ENCODE measurements at regions not wholly inside any gene's neighbourhood (a gene's known extent, or its start where the extent isn't known, plus 50 kb on each side); places are given as distances from the start of the nearest gene placed in this dataset.
"Not testable (repeated sequence)": the region's sequence is repeated elsewhere in the genome, so short reads cannot be mapped to it uniquely, and the experiment has no call there.

- no peak for DNase-seq (ENCODE audit: low spot score)
These were observed 778.4 kb upstream of the FRG1 start for GRCh38 chr4:189162073-189162789.

- no peak for DNase-seq (ENCODE audit: low spot score)
These were observed 777.8 kb upstream of the FRG1 start for GRCh38 chr4:189162888-189163287.

DNA sequence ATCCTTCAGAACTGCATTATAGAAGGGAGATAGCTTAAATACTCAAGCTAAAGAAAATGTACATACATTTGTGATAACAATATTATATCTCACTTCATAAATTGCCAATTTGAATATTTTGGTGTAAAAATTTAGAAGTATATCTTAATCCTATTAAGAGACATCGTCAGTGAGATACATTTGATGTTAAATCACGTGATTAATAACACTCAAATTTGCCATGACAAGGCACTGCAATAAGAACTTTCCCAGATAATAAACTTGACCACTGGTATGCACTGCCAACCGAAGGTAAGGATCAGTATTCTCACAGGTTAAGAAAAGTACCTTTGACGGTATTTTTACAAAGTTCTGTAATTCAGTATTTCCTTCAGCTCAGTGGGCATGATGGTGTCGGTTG is 764.7 kb upstream of the FRG1 start:
- DNase-seq (ENCODE audit: low spot score), result no peak

- no peak for DNase-seq (ENCODE audit: low spot score)
These were observed 763.5 kb upstream of the FRG1 start for GRCh38 chr4:189177130-189177529.

GRCh38 chr4:189178125-189178746 is 762.4 kb upstream of the FRG1 start:
- no peak for DNase-seq (ENCODE audit: low spot score)

DNA sequence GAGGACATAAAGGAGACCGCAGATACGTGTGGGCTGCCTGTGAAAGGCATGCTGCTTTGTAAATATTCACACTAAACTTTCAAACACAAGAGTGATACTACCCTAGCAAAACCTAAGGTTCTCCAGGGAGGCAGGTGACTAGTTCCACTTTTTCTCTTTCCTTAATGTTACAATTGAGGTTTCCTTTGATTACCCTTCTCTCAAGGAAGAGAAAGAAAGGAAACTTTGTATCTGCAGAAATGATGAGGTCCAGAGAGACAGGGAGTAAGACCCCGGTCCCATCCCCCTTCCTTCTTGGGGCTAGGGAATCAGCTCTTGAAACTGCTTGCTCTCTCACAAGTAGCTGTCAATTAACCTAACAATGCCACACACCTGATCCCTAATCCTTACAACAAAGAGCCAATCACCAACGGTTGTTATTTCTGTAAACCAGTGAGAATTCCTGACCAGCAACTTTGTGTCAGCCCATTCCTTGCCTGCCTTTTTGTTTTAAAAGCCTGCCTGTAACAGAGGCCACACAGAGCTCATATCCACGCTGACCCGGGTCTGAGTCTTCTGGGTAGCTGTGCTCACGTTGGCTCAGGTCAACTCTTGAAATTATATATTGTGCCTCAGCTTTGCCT is 754.8 kb upstream of the FRG1 start:
- no peak for DNase-seq (ENCODE audit: low spot score)

- no peak for DNase-seq (ENCODE audit: low spot score)
These were observed 753.1 kb upstream of the FRG1 start for GRCh38 chr4:189187531-189188052.

- no peak for DNase-seq (ENCODE audit: low spot score)
These were observed 742.0 kb upstream of the FRG1 start for GRCh38 chr4:189198624-189199023.

DNA sequence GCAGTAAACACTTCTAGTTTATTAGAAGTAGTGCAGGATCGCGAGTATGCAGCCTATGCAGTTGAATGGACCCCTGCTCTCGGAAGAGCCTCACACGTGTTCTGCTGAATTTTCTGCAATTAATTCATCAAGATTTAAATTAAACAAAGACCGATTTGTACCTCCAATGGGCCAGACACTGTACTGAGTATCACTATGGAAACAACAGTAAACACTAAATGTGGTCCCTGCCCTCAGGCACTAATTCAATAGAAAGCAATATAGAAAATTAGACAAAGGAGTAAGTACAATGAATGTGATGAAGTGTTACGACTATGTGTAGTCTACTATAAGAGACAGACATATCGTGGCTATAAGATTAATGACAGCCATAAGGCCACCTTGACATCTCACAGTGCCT is 740.3 kb upstream of the FRG1 start:
- no peak for DNase-seq (ENCODE audit: low spot score)

DNA sequence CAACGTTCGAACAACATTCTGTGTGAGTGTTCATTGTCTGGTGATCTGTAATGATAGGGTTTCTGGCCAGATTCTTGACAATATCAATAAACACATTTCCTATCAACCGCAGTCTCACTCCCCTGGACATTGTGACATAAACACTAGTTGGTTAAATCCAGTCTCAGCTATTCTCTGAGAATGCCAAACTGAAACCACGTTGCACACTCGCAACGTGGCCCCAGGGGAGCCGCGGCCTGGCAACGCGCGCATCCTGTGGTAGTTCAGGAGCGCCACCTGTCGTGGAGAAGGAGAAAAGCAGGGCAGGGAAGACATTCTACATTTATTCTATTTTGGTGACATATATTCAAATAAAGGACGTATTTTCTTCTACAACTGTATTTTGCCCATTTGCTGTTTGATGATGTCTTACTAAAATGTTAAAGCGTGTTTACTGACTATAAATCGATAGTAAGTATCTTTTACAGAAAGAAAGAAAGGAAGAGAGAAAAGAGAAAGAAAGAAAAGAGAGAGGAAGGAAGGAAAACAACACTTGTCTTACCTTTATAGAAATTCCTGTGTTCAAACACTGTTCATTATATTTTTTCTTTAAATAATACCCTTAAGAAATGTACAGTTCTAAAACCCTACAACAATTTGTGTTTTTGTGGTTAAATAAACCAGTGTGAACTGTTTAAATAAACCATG is 738.3 kb upstream of the FRG1 start:
- peak; percentile 44 for DNase-seq (ENCODE audit: low spot score)

DNA sequence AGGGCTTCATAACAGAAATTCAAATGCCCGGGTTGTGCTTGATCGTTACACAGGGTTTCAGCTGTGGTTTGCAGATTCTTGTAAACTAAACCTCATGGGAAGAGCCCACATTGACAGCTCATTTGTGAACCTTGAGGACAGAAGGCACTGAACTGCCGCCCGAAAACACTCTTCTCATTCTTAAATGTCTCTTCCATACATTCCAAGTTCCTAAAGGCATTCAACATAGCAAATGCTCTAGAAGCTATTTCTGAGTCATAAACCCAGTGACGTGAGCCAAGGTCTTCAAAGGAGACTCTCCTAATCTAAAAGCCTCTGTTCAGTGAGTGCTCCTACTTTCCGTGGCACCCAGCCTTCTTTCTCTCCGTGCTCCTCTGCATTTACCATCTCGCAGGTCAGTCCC is 737.8 kb upstream of the FRG1 start:
- no peak for DNase-seq (ENCODE audit: low spot score)

DNA sequence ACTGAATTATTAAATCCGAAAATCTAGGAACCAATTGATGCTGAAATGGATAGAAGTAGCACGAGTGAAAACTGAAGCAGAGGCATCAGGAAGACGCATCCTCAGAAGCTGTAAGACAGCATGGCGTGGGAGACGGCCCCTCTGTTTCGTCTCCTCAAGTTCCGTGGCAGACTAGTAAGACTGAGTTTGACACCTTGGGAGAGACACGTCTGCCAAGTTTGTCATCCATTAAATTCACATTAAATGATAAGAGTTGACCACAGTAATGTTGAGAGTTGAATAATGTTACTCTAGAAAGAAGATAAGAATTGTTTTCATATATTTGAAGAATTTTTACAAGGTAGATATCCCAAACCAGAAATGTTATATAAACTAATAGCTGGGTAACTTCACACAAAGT is 736.1 kb upstream of the FRG1 start:
- DNase-seq (ENCODE audit: low spot score), result no peak

DNA sequence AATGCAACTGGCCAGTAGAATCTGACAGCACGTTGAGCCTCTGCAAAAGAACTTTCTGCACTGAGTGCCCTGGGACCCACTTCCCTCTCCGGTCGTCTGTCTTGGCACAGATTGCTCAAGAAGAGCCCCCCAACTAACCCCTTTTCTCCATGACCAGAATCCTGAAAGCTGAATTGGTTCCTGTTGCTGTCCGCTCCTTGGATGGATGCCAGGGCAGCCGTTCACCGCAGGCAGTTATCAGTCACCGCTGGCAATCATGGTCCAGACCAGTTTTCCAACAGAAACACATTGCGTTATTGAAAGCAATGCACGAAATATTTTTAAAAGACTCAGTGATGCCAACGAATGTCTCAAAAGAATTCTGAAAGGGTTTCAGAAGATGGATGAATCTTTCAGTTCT is 733.7 kb upstream of the FRG1 start:
- DNase-seq (ENCODE audit: low spot score), result no peak

DNA sequence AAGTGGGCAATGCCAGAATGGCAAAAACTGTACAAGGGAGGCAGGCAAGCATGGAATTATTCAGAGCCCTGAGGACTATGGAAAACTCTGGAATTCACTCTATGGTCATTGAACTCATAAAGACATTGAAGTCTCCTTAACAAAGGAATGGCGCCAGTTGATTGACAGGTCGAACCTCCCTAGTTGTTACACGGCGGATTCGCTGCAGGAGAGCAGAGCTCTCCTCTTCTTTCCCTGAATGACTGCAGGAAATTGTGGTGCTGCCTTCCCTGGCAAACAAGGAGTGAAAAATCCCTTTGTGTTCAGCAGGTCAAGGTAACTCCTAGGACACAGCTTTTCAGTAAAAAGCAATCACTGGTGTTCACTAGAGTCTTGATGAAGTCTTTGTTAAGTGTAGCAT is 732.8 kb upstream of the FRG1 start:
- DNase-seq (ENCODE audit: low spot score), result no peak

DNA sequence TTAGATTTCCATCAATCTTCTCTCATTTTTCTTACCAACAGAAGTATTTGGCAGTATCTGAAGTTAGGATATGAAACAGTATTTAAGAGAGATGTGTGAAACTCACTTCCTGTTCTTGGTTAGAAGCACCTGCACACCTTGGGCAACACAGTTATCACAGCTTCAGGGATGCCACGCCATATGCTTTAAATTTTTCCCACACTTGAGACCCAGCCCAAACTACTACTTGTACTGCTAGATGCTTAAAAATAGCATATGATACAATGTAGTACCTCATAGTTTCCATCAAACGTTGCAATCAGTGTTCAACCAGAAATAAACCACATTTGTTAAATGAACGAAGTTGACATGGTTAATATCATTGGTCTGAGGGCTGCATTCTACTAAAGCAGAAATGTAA is 725.1 kb upstream of the FRG1 start:
- DNase-seq (ENCODE audit: low spot score), result no peak

- no peak for DNase-seq (ENCODE audit: low spot score)
These were observed 719.0 kb upstream of the FRG1 start for GRCh38 chr4:189221691-189222090.

DNA sequence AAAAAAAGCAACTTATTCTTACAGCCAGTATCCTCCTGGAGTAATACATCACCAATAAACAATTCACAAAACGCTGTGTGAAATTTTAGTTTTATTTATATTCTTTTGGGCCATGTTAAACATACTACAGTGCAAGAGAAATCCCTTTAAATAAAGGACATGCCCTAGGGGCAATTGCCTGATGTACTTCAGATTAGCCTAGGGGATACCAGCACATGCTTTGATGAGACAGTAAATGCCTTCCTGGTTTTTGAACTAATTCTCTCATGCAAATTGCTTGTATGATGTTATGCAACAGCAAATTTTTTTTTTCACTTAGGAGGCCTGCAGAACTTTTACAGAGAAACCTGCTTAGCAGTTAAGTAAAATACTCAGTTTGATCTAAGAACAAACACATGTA is 711.9 kb upstream of the FRG1 start:
- no peak for DNase-seq (ENCODE audit: low spot score)

GRCh38 chr4:189232274-189232673 is 708.4 kb upstream of the FRG1 start:
- no peak for DNase-seq (ENCODE audit: low spot score)

GRCh38 chr4:189233754-189234153 is 706.9 kb upstream of the FRG1 start:
- DNase-seq (ENCODE audit: low spot score), result not testable (repeated sequence)

DNA sequence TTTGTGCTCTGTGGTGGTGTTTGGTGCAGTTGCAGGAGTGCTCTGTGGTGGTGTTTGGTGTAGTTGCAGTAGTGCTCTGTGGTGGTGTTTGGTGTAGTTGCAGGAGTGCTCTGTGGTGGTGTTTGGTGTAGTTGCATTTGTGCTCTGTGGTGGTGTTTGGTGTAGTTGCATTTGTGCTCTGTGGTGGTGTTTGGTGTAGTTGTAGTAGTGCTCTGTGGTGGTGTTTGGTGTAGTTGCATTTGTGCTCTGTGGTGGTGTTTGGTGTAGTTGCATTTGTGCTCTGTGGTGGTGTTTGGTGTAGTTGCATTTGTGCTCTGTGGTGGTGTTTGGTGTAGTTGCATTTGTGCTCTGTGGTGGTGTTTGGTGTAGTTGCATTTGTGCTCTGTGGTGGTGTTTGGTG is 705.7 kb upstream of the FRG1 start:
- DNase-seq (ENCODE audit: low spot score), result not testable (repeated sequence)

DNA sequence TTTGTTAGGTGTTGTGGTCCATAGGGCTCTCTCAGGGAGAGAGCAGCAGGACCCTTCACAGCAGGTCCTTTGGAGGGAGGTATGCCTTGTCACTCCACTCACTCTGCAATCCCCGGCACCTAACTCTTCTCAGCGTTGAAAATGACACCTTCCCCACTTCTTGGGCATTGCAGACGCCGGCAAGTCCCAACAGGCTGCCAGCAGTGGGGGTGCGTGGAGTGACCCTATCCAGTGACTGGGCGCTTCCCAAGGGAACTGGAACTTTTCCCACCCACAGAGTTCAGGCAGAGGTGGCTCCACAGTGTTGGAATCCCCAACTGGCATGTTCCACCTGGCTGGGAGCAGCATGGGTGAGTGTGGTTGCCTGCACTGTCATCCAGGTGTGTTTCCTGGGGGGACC is 705.1 kb upstream of the FRG1 start:
- DNase-seq (ENCODE audit: low spot score), result no peak

DNA sequence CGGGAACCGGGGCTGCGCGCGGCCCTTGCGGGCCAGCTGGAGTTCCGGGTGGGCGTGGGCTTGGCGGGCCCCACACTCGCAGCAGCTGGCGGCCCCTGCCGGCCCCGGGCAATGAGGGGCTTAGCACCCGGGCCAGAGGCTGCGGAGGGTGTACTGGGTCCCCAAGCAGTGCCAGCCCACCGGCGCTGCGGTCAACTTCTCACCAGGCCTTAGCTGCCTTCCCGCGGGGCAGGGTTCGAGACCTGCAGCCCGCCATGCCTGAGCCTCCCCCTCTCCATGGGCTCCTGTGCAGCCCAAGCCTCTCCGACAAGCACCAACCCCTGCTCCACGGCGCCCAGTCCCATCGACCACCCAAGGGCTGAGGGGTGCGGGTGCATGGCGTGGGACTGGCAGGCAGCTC is 704.4 kb upstream of the FRG1 start:
- DNase-seq (ENCODE audit: low spot score), result not testable (repeated sequence)

Measured in HT-29 (cell line).